Loucy (cell line): ENCODE measurements at regions not wholly inside any gene's neighbourhood (a gene's known extent, or its start where the extent isn't known, plus 50 kb on each side); places are given as distances from the start of the nearest gene placed in this dataset.

Experiments used
- H2AFZ ChIP-seq: fragments of 200-600 bp; sonication (generic); 2 replicates; pipeline ENCODE4 v1.6.0; 2016; ENCODE audit warnings: antibody characterized with exemption, mild to moderate bottlenecking, low read length, moderate library complexity
- H3F3A ChIP-seq: fragments of 200-600 bp; 2 replicates; pipeline ENCODE4 v1.6.0; 2016; ENCODE audit warnings: antibody characterized with exemption, low read depth, mild to moderate bottlenecking
- H3K27me3 ChIP-seq: fragments of 200-600 bp; sonication (generic); 2 replicates; pipeline ENCODE4 v1.6.1; 2014; ENCODE audit warnings: low read length, mild to moderate bottlenecking; ENCODE audit not compliant: insufficient read depth, poor library complexity, severe bottlenecking
- H3K36me3 ChIP-seq: fragments of 200-600 bp; sonication (generic); 2 replicates; pipeline ENCODE4 v1.6.1; 2016; ENCODE audit warnings: low read length; ENCODE audit not compliant: insufficient read depth
- H3K4me1 ChIP-seq: fragments of 200-600 bp; sonication (generic); 2 replicates; pipeline ENCODE4 v1.5.1; 2014; ENCODE audit warnings: low read length, mild to moderate bottlenecking; ENCODE audit not compliant: insufficient read depth, poor library complexity, severe bottlenecking
- H3K4me2 ChIP-seq: fragments of 200-600 bp; sonication (generic); 2 replicates; pipeline ENCODE4 v1.6.0; 2014; ENCODE audit warnings: antibody characterized with exemption, low read length, low read depth, mild to moderate bottlenecking; ENCODE audit not compliant: poor library complexity, severe bottlenecking
- H3K4me3 ChIP-seq: fragments of 200-600 bp; sonication (generic); 2 replicates; pipeline ENCODE4 v1.5.1; 2014; ENCODE audit warnings: low read length, mild to moderate bottlenecking, mixed read lengths; ENCODE audit not compliant: poor library complexity, severe bottlenecking
- H3K79me2 ChIP-seq: fragments of 200-600 bp; sonication (generic); 2 replicates; pipeline ENCODE4 v1.6.1; 2014; ENCODE audit warnings: low read length; ENCODE audit not compliant: insufficient read depth
- H3K9ac ChIP-seq: fragments of 200-600 bp; sonication (generic); 2 replicates; pipeline ENCODE4 v1.6.0; 2014; ENCODE audit warnings: mild to moderate bottlenecking, low read depth, low read length, moderate library complexity; ENCODE audit not compliant: poor library complexity, severe bottlenecking
- H3K9me2 ChIP-seq: fragments of 200-600 bp; sonication (generic); replicated peaks from 2 replicates; pipeline ENCODE4 v1.6.1; 2016; ENCODE audit warnings: low read depth, low read length, mixed read lengths
- H3K9me3 ChIP-seq: fragments of 200-600 bp; sonication (generic); 2 replicates; pipeline ENCODE4 v1.6.1; 2014; ENCODE audit warnings: mild to moderate bottlenecking, antibody characterized with exemption, low read length, low read depth; ENCODE audit not compliant: insufficient read depth
- H4K20me1 ChIP-seq: fragments of 200-600 bp; sonication (generic); 2 replicates; pipeline ENCODE4 v1.6.0; 2014; ENCODE audit warnings: antibody characterized with exemption, low read length, mild to moderate bottlenecking; ENCODE audit not compliant: insufficient read depth, poor library complexity, severe bottlenecking
- EZH2phosphoT487 ChIP-seq: fragments of 200-600 bp; IDR thresholded peaks from 2 replicates; pipeline ENCODE4 v1.6.1; 2018; ENCODE audit warnings: antibody characterized with exemption, mild to moderate bottlenecking, moderate library complexity, borderline replicate concordance
- TF ChIP-seq, protein P1 (sequence below): fragments of 200-600 bp; sonication (generic); conservative IDR thresholded peaks from 2 replicates; pipeline ENCODE4 v1.5.1; 2014; ENCODE audit warnings: mild to moderate bottlenecking, antibody characterized with exemption, low read length

DNA sequence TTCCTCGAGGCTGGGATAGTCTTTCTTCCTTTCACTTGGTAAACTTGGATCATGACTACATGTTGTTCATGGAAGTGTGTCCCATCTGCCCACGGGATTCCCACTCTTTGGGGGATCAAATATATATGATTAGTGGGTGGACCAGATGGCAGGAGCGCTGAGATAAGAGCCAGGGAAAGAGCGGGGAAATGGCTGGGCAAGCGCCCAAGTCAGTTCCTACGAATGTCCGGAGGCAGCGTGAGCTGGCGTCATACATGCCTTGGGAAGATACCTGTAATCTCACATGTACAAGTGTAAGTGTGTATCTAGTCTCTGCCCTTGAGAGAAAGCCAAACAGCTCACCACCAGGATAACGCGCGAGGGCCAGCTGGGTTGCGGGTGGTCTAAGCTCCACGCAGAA is 62.3 kb downstream of the FZD10 start:
- Histone ChIP-seq H3K36me3 (no peaks in the 10 kb centered on the region), H4K20me1 (no peaks in the 10 kb centered on the region), H3K4me2 (no peak overlapping the region), H3K4me1 (no peaks in the 10 kb centered on the region), H3F3A (no peaks in the 10 kb centered on the region), H2AFZ (no peak overlapping the region), H3K27me3 (no peaks in the 10 kb centered on the region), H3K9ac (no peak overlapping the region), H3K9me2 (no peaks in the 10 kb centered on the region), H3K9me3 (peaks cover 3% of the 10 kb centered on the region; the same call in 1 of the 2 replicates), H3K4me3 (no peak overlapping the region), H3K79me2 (no peaks in the 10 kb centered on the region)
- TF ChIP-seq, protein P1, sequence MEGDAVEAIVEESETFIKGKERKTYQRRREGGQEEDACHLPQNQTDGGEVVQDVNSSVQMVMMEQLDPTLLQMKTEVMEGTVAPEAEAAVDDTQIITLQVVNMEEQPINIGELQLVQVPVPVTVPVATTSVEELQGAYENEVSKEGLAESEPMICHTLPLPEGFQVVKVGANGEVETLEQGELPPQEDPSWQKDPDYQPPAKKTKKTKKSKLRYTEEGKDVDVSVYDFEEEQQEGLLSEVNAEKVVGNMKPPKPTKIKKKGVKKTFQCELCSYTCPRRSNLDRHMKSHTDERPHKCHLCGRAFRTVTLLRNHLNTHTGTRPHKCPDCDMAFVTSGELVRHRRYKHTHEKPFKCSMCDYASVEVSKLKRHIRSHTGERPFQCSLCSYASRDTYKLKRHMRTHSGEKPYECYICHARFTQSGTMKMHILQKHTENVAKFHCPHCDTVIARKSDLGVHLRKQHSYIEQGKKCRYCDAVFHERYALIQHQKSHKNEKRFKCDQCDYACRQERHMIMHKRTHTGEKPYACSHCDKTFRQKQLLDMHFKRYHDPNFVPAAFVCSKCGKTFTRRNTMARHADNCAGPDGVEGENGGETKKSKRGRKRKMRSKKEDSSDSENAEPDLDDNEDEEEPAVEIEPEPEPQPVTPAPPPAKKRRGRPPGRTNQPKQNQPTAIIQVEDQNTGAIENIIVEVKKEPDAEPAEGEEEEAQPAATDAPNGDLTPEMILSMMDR = no peak
- no peak for TF ChIP-seq EZH2phosphoT487

DNA sequence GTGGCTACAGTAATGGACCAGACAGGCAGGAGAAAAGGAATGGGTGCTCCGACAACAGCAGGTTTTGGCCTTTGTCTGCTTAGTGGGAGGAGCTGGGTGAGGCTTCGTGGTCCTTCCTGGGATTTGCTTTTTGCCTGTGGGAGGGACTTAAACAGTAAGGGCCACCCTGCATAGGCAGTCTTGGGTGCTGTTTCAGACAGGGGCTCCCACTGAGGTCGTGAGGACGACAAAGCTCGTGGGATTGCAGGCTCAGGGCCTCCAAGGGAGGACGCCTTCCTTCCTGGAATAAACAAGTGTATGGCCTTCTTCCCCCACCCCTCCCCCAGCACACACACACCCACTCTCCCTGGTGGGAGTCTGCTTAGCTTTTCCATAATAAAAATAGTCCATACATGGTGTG is 63.1 kb downstream of the FZD10 start:
- TF ChIP-seq EZH2phosphoT487 = no peak
- TF ChIP-seq, protein P1 = no peak
- Histone ChIP-seq H3K9me2 (no peaks in the 10 kb centered on the region), H3F3A (no peaks in the 10 kb centered on the region), H3K79me2 (no peaks in the 10 kb centered on the region), H4K20me1 (no peaks in the 10 kb centered on the region), H3K9me3 (peaks cover 3% of the 10 kb centered on the region; the same call in 1 of the 2 replicates), H3K9ac (no peak overlapping the region), H3K4me2 (no peak overlapping the region), H3K4me1 (no peaks in the 10 kb centered on the region), H3K27me3 (no peaks in the 10 kb centered on the region), H3K36me3 (no peaks in the 10 kb centered on the region), H2AFZ (no peak overlapping the region), H3K4me3 (no peak overlapping the region)

DNA sequence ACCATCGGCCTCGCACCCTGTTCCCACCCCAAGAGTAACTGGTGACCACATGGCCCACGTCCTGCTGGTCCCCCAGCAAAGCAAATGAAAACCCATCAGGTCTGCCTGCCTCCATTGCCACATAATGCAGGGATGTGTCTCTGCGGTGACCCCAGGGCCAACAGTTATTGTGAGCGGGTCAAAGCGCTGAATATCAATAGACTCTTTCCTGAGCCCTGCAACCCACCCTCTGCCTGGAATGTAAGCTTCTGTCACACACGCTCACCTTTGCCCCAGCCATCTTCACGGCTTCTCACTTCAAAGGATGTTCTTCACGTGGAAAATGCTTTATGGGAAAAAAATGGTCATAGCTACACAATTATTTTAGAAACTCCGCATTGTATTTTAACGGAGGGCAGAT is 63.9 kb downstream of the FZD10 start:
- H3K4me1 ChIP-seq = no peaks in the 10 kb centered on the region
- H3K36me3 ChIP-seq = no peaks in the 10 kb centered on the region
- peaks cover 3% of the 10 kb centered on the region; the same call in 1 of the 2 replicates for H3K9me3 ChIP-seq
- H3K4me3 ChIP-seq = no peak overlapping the region
- H3F3A ChIP-seq = no peaks in the 10 kb centered on the region
- no peaks in the 10 kb centered on the region for H3K9me2 ChIP-seq
- H3K79me2 ChIP-seq = no peaks in the 10 kb centered on the region
- H3K27me3 ChIP-seq = no peaks in the 10 kb centered on the region
- H2AFZ ChIP-seq = no peak overlapping the region
- H3K9ac ChIP-seq = no peak overlapping the region
- no peak for TF ChIP-seq EZH2phosphoT487
- TF ChIP-seq, protein P1 = no peak
- H4K20me1 ChIP-seq = no peaks in the 10 kb centered on the region
- H3K4me2 ChIP-seq = no peak overlapping the region
